IPS-20b (cell line): ENCODE measurements at regions not wholly inside any gene's neighbourhood (a gene's known extent, or its start where the extent isn't known, plus 50 kb on each side); places are given as distances from the start of the nearest gene placed in this dataset.
"Not testable (repeated sequence)": the region's sequence is repeated elsewhere in the genome, so short reads cannot be mapped to it uniquely, and the experiment has no call there.

Source experiments
- H3K27ac ChIP-seq: one replicate; pipeline ENCODE4 v1.5.1; 2013; ENCODE audit warnings: low read length
- H3K27me3 ChIP-seq: 2 replicates; pipeline ENCODE4 v1.6.1; 2013; ENCODE audit warnings: mild to moderate bottlenecking, low read length, inconsistent platforms; ENCODE audit not compliant: insufficient read depth
- H3K36me3 ChIP-seq: 2 replicates; pipeline ENCODE4 v1.6.1; 2013; ENCODE audit warnings: low read depth, mild to moderate bottlenecking, inconsistent platforms, low read length, moderate library complexity; ENCODE audit not compliant: insufficient read depth
- H3K4me1 ChIP-seq: 2 replicates; pipeline ENCODE4 v1.6.1; 2013; ENCODE audit warnings: mild to moderate bottlenecking, control low read depth, inconsistent platforms, low read length, moderate library complexity; ENCODE audit not compliant: insufficient read depth
- H3K4me3 ChIP-seq: 2 replicates; pipeline ENCODE4 v1.5.1; 2013; ENCODE audit warnings: mild to moderate bottlenecking, low read length, inconsistent platforms
- H3K9ac ChIP-seq: 2 replicates; pipeline ENCODE4 v1.6.1; 2013; ENCODE audit warnings: low read depth, mild to moderate bottlenecking, inconsistent platforms, low read length, moderate library complexity
- H3K9me3 ChIP-seq: 2 replicates; pipeline ENCODE4 v1.6.1; 2013; ENCODE audit warnings: mild to moderate bottlenecking, low read depth, low read length, inconsistent platforms; ENCODE audit not compliant: insufficient read depth

GRCh38 chr9:79485258-79485657 is 86.5 kb upstream of the TLE4 start:
- Histone ChIP-seq H3K9ac (no peak overlapping the region), H3K4me3 (no peak overlapping the region), H3K27me3 (no peaks in the 10 kb centered on the region), H3K9me3 (no peaks in the 10 kb centered on the region), H3K36me3 (no peaks in the 10 kb centered on the region), H3K4me1 (0 out of 2 replicates have a peak, but pooled peaks cover 6% of the 10 kb centered on the region), H3K27ac (no peak overlapping the region)

GRCh38 chr9:79489261-79490000 is 82.3 kb upstream of the TLE4 start:
- H3K27me3 ChIP-seq: no peaks in the 10 kb centered on the region
- no peaks in the 10 kb centered on the region for H3K9me3 ChIP-seq
- no peak overlapping the region for H3K27ac ChIP-seq
- no peaks in the 10 kb centered on the region for H3K36me3 ChIP-seq
- no peak overlapping the region for H3K9ac ChIP-seq
- no peak overlapping the region for H3K4me3 ChIP-seq
- H3K4me1 ChIP-seq: 0 out of 2 replicates have a peak, but pooled peaks cover 6% of the 10 kb centered on the region

- H3K36me3 ChIP-seq: no peaks in the 10 kb centered on the region
- H3K9me3 ChIP-seq: no peaks in the 10 kb centered on the region
- no peak overlapping the region for H3K4me3 ChIP-seq
- H3K27me3 ChIP-seq: no peaks in the 10 kb centered on the region
- no peak overlapping the region for H3K9ac ChIP-seq
- H3K4me1 ChIP-seq: 0 out of 2 replicates have a peak, but pooled peaks cover 6% of the 10 kb centered on the region
- H3K27ac ChIP-seq: no peak overlapping the region
Observed at GRCh38 chr9:79490657-79491248, 81.0 kb upstream of the TLE4 start.

GRCh38 chr9:79492092-79493009 is 79.4 kb upstream of the TLE4 start:
- Histone ChIP-seq H3K4me3 (no peak overlapping the region), H3K4me1 (0 out of 2 replicates have a peak, but pooled peaks cover 6% of the 10 kb centered on the region), H3K27ac (no peak overlapping the region), H3K27me3 (no peaks in the 10 kb centered on the region), H3K36me3 (no peaks in the 10 kb centered on the region), H3K9me3 (no peaks in the 10 kb centered on the region), H3K9ac (no peak overlapping the region)

- H3K27me3 ChIP-seq, H3K4me1 ChIP-seq, H3K27ac ChIP-seq, H3K36me3 ChIP-seq, H3K4me3 ChIP-seq, H3K9ac ChIP-seq, H3K9me3 ChIP-seq: not testable (repeated sequence)
Observed at GRCh38 chr9:79500196-79500864, 71.4 kb upstream of the TLE4 start.

- Histone ChIP-seq H3K4me1 (no peaks in the 10 kb centered on the region), H3K9ac (no peak overlapping the region), H3K27ac (no peak overlapping the region), H3K36me3 (no peaks in the 10 kb centered on the region), H3K4me3 (no peak overlapping the region), H3K27me3 (no peaks in the 10 kb centered on the region), H3K9me3 (no peaks in the 10 kb centered on the region)
Observed at GRCh38 chr9:79501546-79501945, 70.2 kb upstream of the TLE4 start.

GRCh38 chr9:79507801-79508200 is 64.0 kb upstream of the TLE4 start:
- no peaks in the 10 kb centered on the region for H3K4me1 ChIP-seq
- H3K36me3 ChIP-seq: no peaks in the 10 kb centered on the region
- no peaks in the 10 kb centered on the region for H3K27me3 ChIP-seq
- H3K9ac ChIP-seq: no peak overlapping the region
- no peak overlapping the region for H3K4me3 ChIP-seq
- no peak overlapping the region for H3K27ac ChIP-seq
- H3K9me3 ChIP-seq: no peaks in the 10 kb centered on the region

- Histone ChIP-seq H3K9ac (no peak overlapping the region), H3K27me3 (no peaks in the 10 kb centered on the region), H3K4me3 (no peak overlapping the region), H3K9me3 (no peaks in the 10 kb centered on the region), H3K27ac (no peak overlapping the region), H3K36me3 (no peaks in the 10 kb centered on the region), H3K4me1 (no peaks in the 10 kb centered on the region)
Observed at GRCh38 chr9:79512251-79512650, 59.5 kb upstream of the TLE4 start.
